OCI-LY1 (cell line): ENCODE measurements at regions not wholly inside any gene's neighbourhood (a gene's known extent, or its start where the extent isn't known, plus 50 kb on each side); places are given as distances from the start of the nearest gene placed in this dataset.

Experiments used
- CTCF ChIP-seq: fragments of 200-600 bp; sonication (generic), shearing (Covaris generic); IDR thresholded peaks from 2 replicates; pipeline ENCODE4 v1.5.1; 2017; ENCODE audit warnings: mild to moderate bottlenecking, antibody characterized with exemption, low read length, moderate library complexity, mixed read lengths
- EZH2 ChIP-seq: fragments of 200-600 bp; sonication (generic), shearing (Covaris generic); IDR thresholded peaks from 2 replicates; pipeline ENCODE4 v1.8.0; 2017; ENCODE audit warnings: borderline replicate concordance, mixed run types, mild to moderate bottlenecking, antibody characterized with exemption, low read length, moderate library complexity, mixed read lengths

- no peak for TF ChIP-seq CTCF
- no peak for TF ChIP-seq EZH2
These were observed 107.4 kb downstream of the TUSC1 start for GRCh38 chr9:25570802-25571201.
